ENCODE measurements at regions not wholly inside any gene's neighbourhood (a gene's known extent, or its start where the extent isn't known, plus 50 kb on each side); places are given as distances from the start of the nearest gene placed in this dataset.

DNA sequence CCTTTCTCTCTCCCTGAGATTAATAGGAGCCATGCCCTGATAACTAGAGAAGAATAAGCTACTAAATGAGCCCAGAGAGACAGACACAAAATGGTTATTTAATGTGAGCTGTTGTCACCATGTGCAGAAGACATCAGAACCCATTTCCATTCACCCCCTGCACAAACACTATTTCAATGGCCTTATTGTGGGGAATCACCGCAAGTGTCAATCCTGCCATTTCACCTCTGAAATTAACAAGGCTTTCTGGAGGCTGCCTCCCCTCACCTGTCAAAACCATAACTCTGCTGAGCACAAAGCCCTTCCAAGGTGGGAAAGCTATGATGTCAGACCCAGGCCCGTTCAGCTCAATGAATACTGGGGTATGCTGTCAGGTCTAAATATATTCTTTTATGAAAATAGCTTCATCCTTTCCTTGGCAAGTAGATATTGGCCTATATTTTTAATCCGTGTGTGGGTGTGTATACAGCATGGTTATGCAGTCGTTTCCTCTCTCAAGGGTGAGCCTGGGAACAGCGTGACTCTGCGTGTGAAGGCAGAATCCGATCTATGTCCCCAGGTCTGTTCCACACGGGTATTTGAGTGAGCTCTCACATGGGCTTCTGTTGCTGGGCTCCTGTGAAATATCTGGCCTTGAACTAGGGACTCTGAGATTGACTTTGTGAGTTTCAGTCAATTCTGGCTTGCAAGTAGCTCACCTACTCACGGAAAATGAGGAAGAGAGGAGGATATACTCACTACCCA is 266.3 kb downstream of the FBXW7 start:
- no peaks in the 10 kb centered on the region for H3K36me3 ChIP-seq (ENCODE audit: insufficient read depth, low read length)
- H3K9me3 Mint-ChIP-seq, result no peaks in the 10 kb centered on the region
- no peak overlapping the region for H3K4me3 ChIP-seq (ENCODE audit: low read length in 2 of 2)
- ChIA-PET CTCF (ENCODE audit: partially characterized antibody) (interaction anchor here (1.0 to 1.7 kb wide), 5 partner anchors 7 to 135 kb away, joined by 3 to 4 read pairs (median 3); no protein-coding TSS in a partner anchor), POLR2A (ENCODE audit: partially characterized antibody) (interaction anchor here (1.7 to 2.0 kb wide), 3 partner anchors 12 to 169 kb away, joined by 6 to 9 read pairs (median 8); no protein-coding TSS in a partner anchor)
- H3K4me1 ChIP-seq (ENCODE audit: insufficient read depth, low read length), result no peaks in the 10 kb centered on the region
- peaks cover 3 to 8% (median 6%) of the 10 kb centered on the region in 4 donors for H3K4me1 Mint-ChIP-seq
- no peaks in the 10 kb centered on the region for H3K9me3 ChIP-seq (ENCODE audit: control insufficient read depth in 1 of 2, low read length in 2 of 2)
- H3K27ac Mint-ChIP-seq, result no peak overlapping the region
- intact Hi-C loops (cut with micrococcal nuclease), result no loop called here
- no peaks in the 10 kb centered on the region for H3K27me3 ChIP-seq (ENCODE audit: insufficient read depth, low read length)
- no peak for DNase-seq
- H3K36me3 Mint-ChIP-seq, result no peaks in the 10 kb centered on the region
- H3K4me3 Mint-ChIP-seq, result no peak overlapping the region
- H3K27ac ChIP-seq (ENCODE audit: low read depth, low read length), result no peak overlapping the region
- no peaks in the 10 kb centered on the region for H3K27me3 Mint-ChIP-seq

DNA sequence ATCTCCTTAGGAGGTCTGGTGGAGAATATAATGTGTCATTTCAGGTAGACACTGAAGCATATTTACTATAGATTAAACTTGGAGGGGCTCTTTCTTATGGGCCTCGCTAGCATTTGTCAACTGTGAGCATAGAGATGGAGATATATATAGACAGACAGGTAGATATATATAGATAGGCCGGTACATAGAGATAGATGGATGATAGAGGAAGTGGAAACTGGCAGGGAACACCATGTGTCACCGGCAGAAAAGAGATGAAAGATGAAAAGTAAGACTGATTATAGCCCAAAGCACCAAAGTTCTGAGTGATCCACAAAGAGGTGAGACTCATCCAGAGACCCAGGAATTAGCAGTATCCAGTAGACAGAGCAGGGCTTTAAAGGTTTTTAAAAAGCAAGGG is 268.1 kb downstream of the FBXW7 start:
- H3K4me3 Mint-ChIP-seq, result no peak overlapping the region

DNA sequence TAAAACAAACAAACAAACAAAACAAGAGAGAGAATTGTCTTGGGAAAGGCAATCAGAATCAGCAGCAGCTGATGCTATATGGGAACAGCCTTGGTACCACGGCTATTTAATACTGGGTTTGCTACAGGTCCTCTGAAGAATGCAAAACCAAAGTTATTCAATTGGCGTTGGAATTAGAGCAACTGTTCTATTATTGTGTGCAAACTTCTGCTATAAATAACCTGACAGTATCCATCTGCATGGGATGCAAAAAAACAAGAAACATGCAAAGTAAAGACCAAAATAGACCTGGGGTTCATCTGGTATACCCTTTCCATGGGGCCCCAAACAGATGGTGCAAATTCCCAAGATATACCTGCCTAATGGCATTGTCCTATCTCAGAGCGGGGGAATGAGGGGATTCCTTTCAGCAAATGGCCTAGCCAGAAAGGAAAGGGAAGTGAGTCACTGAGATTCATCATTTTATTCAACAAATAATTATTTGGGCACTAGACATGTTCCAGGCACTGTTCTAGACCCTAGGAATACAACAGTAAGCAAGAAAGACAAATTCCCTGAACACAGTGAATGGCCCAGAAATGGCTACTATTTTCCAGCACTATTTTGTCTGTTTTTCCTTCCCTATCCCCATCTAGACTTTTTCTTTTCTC is 268.9 kb downstream of the FBXW7 start:
- Mint-ChIP-seq H3K9me3 (peaks cover 0 to 2% (median 0%) of the 10 kb centered on the region in 8 donors), H3K4me3 (no peak overlapping the region), H3K4me1 (peaks cover 3 to 8% (median 6%) of the 10 kb centered on the region in 4 donors), H3K27ac (no peak overlapping the region), H3K27me3 (no peaks in the 10 kb centered on the region), H3K36me3 (peaks cover 0 to 3% of the 10 kb centered on the region in 2 donors)
- ChIA-PET CTCF (ENCODE audit: partially characterized antibody) (no interaction called here), POLR2A (ENCODE audit: partially characterized antibody) (no interaction called here)
- Histone ChIP-seq H3K27ac (ENCODE audit: low read depth, low read length) (no peak overlapping the region), H3K9me3 (ENCODE audit: control insufficient read depth in 1 of 2, low read length in 2 of 2) (no peaks in the 10 kb centered on the region), H3K4me3 (ENCODE audit: low read length in 2 of 2) (no peak overlapping the region), H3K4me1 (ENCODE audit: insufficient read depth, low read length) (no peaks in the 10 kb centered on the region), H3K36me3 (ENCODE audit: insufficient read depth, low read length) (no peaks in the 10 kb centered on the region), H3K27me3 (ENCODE audit: insufficient read depth, low read length) (no peaks in the 10 kb centered on the region)
- intact Hi-C loops (cut with micrococcal nuclease), result no loop called here
- no peak for DNase-seq

More for the DNA sequence above, 268.1 kb downstream of the FBXW7 start:
- Histone ChIP-seq H3K4me1 (ENCODE audit: insufficient read depth, low read length) (no peaks in the 10 kb centered on the region), H3K9me3 (ENCODE audit: control insufficient read depth in 1 of 2, low read length in 2 of 2) (no peaks in the 10 kb centered on the region), H3K27ac (ENCODE audit: low read depth, low read length) (no peak overlapping the region), H3K36me3 (ENCODE audit: insufficient read depth, low read length) (no peaks in the 10 kb centered on the region), H3K27me3 (ENCODE audit: insufficient read depth, low read length) (no peaks in the 10 kb centered on the region), H3K4me3 (ENCODE audit: low read length in 2 of 2) (no peak overlapping the region)
- CTCF ChIA-PET (ENCODE audit: partially characterized antibody), result no interaction called here
- Mint-ChIP-seq H3K27me3 (no peaks in the 10 kb centered on the region), H3K27ac (no peak overlapping the region), H3K4me1 (peaks cover 3 to 8% (median 6%) of the 10 kb centered on the region in 4 donors), H3K9me3 (peaks cover 0 to 2% (median 0%) of the 10 kb centered on the region in 8 donors), H3K36me3 (peaks cover 0 to 3% of the 10 kb centered on the region in 2 donors)
- POLR2A ChIA-PET (ENCODE audit: partially characterized antibody), result interaction anchor here (0.9 to 1.7 kb wide), 2 partner anchors 8 to 12 kb away, joined by 3 to 5 read pairs; no protein-coding TSS in a partner anchor
- no peak for DNase-seq
- intact Hi-C loops (cut with micrococcal nuclease), result no loop called here

DNA sequence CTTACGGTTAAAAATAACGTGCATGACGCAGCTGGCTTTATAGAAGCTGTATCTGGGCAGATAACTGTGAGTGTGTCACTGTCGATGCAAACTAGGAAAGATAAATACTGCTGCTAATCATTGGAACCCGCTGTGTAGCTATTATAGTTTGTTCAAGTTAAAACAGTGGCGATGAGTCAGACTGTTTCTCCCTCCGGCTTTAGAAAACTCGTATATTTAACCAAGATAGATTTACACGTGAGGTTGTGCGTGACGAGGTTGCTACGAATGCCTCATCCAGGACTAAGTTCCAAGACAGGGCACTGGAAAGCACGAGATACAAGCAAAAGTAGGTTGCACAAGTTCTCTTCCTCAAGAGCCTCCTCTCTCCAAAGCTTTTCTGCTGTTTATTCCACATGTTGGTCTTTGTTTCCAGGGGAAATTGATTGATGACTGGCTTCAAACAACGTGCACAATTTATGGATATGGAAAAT is 270.7 kb downstream of the FBXW7 start:
- POLR2A ChIA-PET (ENCODE audit: partially characterized antibody), result interaction anchor here (0.9 to 2.9 kb wide), 3 partner anchors 9 to 29 kb away, joined by 3 to 11 read pairs (median 3); no protein-coding TSS in a partner anchor
- Histone ChIP-seq H3K27me3 (ENCODE audit: insufficient read depth, low read length) (no peaks in the 10 kb centered on the region), H3K4me3 (ENCODE audit: low read length in 2 of 2) (no peak overlapping the region), H3K27ac (ENCODE audit: low read depth, low read length) (no peak overlapping the region), H3K9me3 (ENCODE audit: control insufficient read depth in 1 of 2, low read length in 2 of 2) (no peaks in the 10 kb centered on the region), H3K4me1 (ENCODE audit: insufficient read depth, low read length) (no peaks in the 10 kb centered on the region), H3K36me3 (ENCODE audit: insufficient read depth, low read length) (no peaks in the 10 kb centered on the region)
- no peak overlapping the region for H3K4me3 Mint-ChIP-seq
- peaks cover 0 to 2% (median 0%) of the 10 kb centered on the region in 8 donors for H3K9me3 Mint-ChIP-seq
- no peak overlapping the region for H3K27ac Mint-ChIP-seq
- H3K36me3 Mint-ChIP-seq, result peaks cover 1 to 3% of the 10 kb centered on the region in 2 donors
- intact Hi-C loops (cut with micrococcal nuclease), result no loop called here
- H3K4me1 Mint-ChIP-seq, result peaks cover 3 to 8% (median 6%) of the 10 kb centered on the region in 4 donors
- no peaks in the 10 kb centered on the region for H3K27me3 Mint-ChIP-seq
- CTCF ChIA-PET (ENCODE audit: partially characterized antibody), result interaction anchor here (1.5 kb wide), 1 partner anchor 463 kb away, joined by 4 read pairs; no protein-coding TSS in a partner anchor
- no peak for DNase-seq

DNA sequence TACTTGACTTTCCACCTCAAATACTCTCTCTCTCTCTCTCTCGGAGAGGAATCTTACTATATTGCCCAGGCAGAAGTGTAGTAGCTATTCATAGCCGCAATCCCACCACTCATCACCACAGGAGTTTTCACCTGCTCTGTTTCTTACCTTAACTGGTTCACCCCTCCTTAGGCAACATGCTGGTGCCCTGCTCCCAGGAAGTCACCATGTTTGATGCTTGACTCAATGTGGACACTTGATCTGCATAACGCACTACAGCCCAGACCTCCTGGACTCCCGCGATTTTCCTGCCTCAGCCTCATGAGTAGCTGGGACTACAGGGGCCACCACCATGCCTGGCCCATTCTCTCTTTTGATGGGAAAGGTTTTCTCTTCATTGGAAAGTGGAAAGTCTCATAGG is 271.8 kb downstream of the FBXW7 start:
- Histone ChIP-seq H3K27me3 (ENCODE audit: insufficient read depth, low read length) (no peaks in the 10 kb centered on the region), H3K36me3 (ENCODE audit: insufficient read depth, low read length) (no peaks in the 10 kb centered on the region), H3K4me1 (ENCODE audit: insufficient read depth, low read length) (no peaks in the 10 kb centered on the region), H3K9me3 (ENCODE audit: control insufficient read depth in 1 of 2, low read length in 2 of 2) (no peaks in the 10 kb centered on the region), H3K27ac (ENCODE audit: low read depth, low read length) (no peak overlapping the region), H3K4me3 (ENCODE audit: low read length in 2 of 2) (no peak overlapping the region)
- Mint-ChIP-seq H3K27ac (peak overlapping the region in 1 of 7 donors; percentile 63), H3K9me3 (peaks cover 0 to 2% (median 0%) of the 10 kb centered on the region in 8 donors), H3K4me1 (peaks cover 7 to 10% (median 8%) of the 10 kb centered on the region in 4 donors), H3K36me3 (peaks cover 1 to 3% of the 10 kb centered on the region in 2 donors), H3K27me3 (no peaks in the 10 kb centered on the region), H3K4me3 (no peak overlapping the region)
- DNase-seq, result no peak
- intact Hi-C loops (cut with micrococcal nuclease), result no loop called here
- POLR2A ChIA-PET (ENCODE audit: partially characterized antibody), result interaction anchor here (1.3 to 2.9 kb wide), 2 partner anchors 8 to 30 kb away, joined by 3 to 11 read pairs; no protein-coding TSS in a partner anchor
- CTCF ChIA-PET (ENCODE audit: partially characterized antibody), result interaction anchor here (1.3 to 1.5 kb wide), 2 partner anchors 9 to 462 kb away, joined by 4 read pairs; no protein-coding TSS in a partner anchor

DNA sequence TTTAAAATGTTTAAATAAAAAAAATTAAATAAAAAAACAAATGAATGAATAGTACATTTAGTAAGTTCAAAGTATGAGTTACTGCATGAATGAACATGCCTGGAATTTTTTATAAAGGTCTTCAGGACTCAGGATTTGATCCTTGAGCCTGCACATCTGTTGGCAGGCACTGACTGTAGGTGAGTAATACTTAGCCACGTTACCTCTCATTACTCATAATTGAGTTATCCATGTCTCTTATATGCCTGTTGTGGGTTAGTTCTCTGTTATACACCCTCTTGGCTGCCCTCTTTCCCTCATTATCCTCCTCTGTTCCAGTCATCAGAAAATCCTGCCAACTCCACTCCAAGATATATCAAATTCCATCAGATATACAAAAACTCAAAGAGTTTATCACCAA is 276.0 kb downstream of the FBXW7 start:
- Mint-ChIP-seq H3K9me3 (peaks cover 0 to 3% (median under 1%) of the 10 kb centered on the region in 8 donors), H3K4me1 (peaks cover 0 to 11% (median 4%) of the 10 kb centered on the region in 4 donors), H3K36me3 (peaks cover 1 to 3% of the 10 kb centered on the region in 2 donors), H3K4me3 (no peak overlapping the region), H3K27ac (no peak overlapping the region), H3K27me3 (no peaks in the 10 kb centered on the region)
- DNase-seq, result no peak
- H3K4me3 ChIP-seq (ENCODE audit: low read length in 2 of 2), result no peak overlapping the region
- H3K36me3 ChIP-seq (ENCODE audit: insufficient read depth, low read length), result no peaks in the 10 kb centered on the region
- ChIA-PET CTCF (ENCODE audit: partially characterized antibody) (no interaction called here), POLR2A (ENCODE audit: partially characterized antibody) (interaction anchor here (0.7 kb wide), 1 partner anchor 13 kb away, joined by 4 read pairs; no protein-coding TSS in a partner anchor)
- no peaks in the 10 kb centered on the region for H3K9me3 ChIP-seq (ENCODE audit: control insufficient read depth in 1 of 2, low read length in 2 of 2)
- no peak overlapping the region for H3K27ac ChIP-seq (ENCODE audit: low read depth, low read length)
- no peaks in the 10 kb centered on the region for H3K27me3 ChIP-seq (ENCODE audit: insufficient read depth, low read length)
- intact Hi-C loops (cut with micrococcal nuclease), result loop anchor here (5.0 kb wide), 1 partner anchor 72 kb away; no protein-coding TSS in a partner anchor
- H3K4me1 ChIP-seq (ENCODE audit: insufficient read depth, low read length), result peaks cover 42% of the 10 kb centered on the region

All from CD4-positive, alpha-beta memory T cell (primary cell).